Uterus (tissue), 3 donors: ENCODE measurements at regions not wholly inside any gene's neighbourhood (a gene's known extent, or its start where the extent isn't known, plus 50 kb on each side); places are given as distances from the start of the nearest gene placed in this dataset.
"Not testable (repeated sequence)": the region's sequence is repeated elsewhere in the genome, so short reads cannot be mapped to it uniquely, and the experiment has no call there.

Source experiments
- DNase-seq, 2 donors: peaks; one replicate each; pipeline ENCODE4 v3.0.0-alpha.2; 2019 to 2020
- H3K27ac ChIP-seq, 2 donors: fragments of 200-600 bp; sonication (generic); 1 replicate in 1 of 2; 2 replicates in 1 of 2; pipeline ENCODE4 v1.5.1; 2016 to 2018
- H3K27me3 ChIP-seq, 2 donors: fragments of 200-600 bp; sonication (generic); one replicate each; pipeline ENCODE4 v1.5.1; 2018 to 2019; ENCODE audit warnings: control low read depth in 1 of 2
- H3K36me3 ChIP-seq, 2 donors: fragments of 200-600 bp; sonication (generic); one replicate each; pipeline ENCODE4 v1.5.1; 2019; ENCODE audit warnings: control low read depth in 1 of 2
- H3K4me1 ChIP-seq, 2 donors: fragments of 200-600 bp; sonication (generic); one replicate each; pipeline ENCODE4 v1.5.1; 2018 to 2019; ENCODE audit warnings: control low read depth in 1 of 2
- H3K4me3 ChIP-seq, 2 donors: fragments of 200-600 bp; sonication (generic); 1 replicate in 1 of 2; 2 replicates in 1 of 2; pipeline ENCODE4 v1.5.1; 2018 to 2019; ENCODE audit warnings: mild to moderate bottlenecking in 1 of 2
- H3K9me3 ChIP-seq, 2 donors: fragments of 200-600 bp; sonication (generic); one replicate each; pipeline ENCODE4 v1.5.1; 2019; ENCODE audit warnings: control low read depth in 1 of 2
- POLR2A ChIP-seq, 2 donors: fragments of 450-650 bp; IDR thresholded peaks; one replicate each; pipeline ENCODE4 v1.6.1; 2016; ENCODE audit warnings: antibody characterized with exemption in 2 of 2, mild to moderate bottlenecking in 1 of 2, moderate library complexity in 1 of 2
- intact Hi-C: fragments of 100-400 bp; cut with DNase I; formaldehyde crosslinking; loops from one replicate; pipeline ENCODE4 v1.15.1; 2023; ENCODE audit warnings: low total_unique reads
- TF ChIP-seq, protein P1 (sequence below), 4 experiments: fragments of 200-600 bp in 2 of 4; fragments of 450-650 bp in 2 of 4; sonication (generic) in 2 of 4; IDR thresholded peaks; one replicate each; pipeline ENCODE4 v1.5.1; 2016 to 2019; ENCODE audit warnings: antibody characterized with exemption in 4 of 4, mild to moderate bottlenecking in 2 of 4, moderate library complexity in 1 of 4
- donor health status: DM: yes; HTN: yes; CAD: no.

- no peaks in the 10 kb centered on the region for H3K4me1 ChIP-seq
- intact Hi-C loops = no loop called here
- no peaks in the 10 kb centered on the region for H3K9me3 ChIP-seq
- no peak for DNase-seq
- H3K36me3 ChIP-seq = no peaks in the 10 kb centered on the region
- H3K27ac ChIP-seq = no peak overlapping the region
- TF ChIP-seq, protein P1, sequence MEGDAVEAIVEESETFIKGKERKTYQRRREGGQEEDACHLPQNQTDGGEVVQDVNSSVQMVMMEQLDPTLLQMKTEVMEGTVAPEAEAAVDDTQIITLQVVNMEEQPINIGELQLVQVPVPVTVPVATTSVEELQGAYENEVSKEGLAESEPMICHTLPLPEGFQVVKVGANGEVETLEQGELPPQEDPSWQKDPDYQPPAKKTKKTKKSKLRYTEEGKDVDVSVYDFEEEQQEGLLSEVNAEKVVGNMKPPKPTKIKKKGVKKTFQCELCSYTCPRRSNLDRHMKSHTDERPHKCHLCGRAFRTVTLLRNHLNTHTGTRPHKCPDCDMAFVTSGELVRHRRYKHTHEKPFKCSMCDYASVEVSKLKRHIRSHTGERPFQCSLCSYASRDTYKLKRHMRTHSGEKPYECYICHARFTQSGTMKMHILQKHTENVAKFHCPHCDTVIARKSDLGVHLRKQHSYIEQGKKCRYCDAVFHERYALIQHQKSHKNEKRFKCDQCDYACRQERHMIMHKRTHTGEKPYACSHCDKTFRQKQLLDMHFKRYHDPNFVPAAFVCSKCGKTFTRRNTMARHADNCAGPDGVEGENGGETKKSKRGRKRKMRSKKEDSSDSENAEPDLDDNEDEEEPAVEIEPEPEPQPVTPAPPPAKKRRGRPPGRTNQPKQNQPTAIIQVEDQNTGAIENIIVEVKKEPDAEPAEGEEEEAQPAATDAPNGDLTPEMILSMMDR (IDR thresholded peaks at IDR 0.05) = no peak
- TF ChIP-seq POLR2A (IDR thresholded peaks at IDR 0.05) = no peak
- no peaks in the 10 kb centered on the region for H3K27me3 ChIP-seq
- no peak overlapping the region for H3K4me3 ChIP-seq
Measured at GRCh38 chr6:147951726-147952125, 390.9 kb upstream of the SASH1 start.

DNA sequence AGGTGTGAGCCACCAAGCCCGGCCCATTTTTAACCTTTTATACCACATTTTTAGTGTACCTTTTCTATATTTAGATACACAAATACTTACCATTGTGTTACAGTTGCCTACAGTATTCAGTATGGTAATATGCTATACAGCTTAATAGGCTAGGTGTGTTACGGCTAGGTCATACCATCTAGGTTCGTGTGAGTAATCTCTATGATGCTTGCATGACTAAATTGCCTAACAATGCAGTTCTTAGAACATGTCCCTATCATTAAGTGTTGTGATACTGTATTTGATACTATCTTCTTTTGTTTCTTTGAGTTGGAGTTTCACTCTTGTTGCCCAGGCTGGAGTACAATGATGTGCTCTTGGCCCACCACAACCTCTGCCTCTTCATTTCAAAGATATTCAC is 387.7 kb upstream of the SASH1 start:
- no peak for DNase-seq

GRCh38 chr6:147958683-147959082 is 384.0 kb upstream of the SASH1 start:
- intact Hi-C loops = no loop called here
- no peak for DNase-seq
- H3K4me1 ChIP-seq = no peaks in the 10 kb centered on the region

More for the DNA sequence above, 387.7 kb upstream of the SASH1 start:
- Histone ChIP-seq H3K36me3 (no peaks in the 10 kb centered on the region), H3K4me1 (no peaks in the 10 kb centered on the region), H3K27ac (no peak overlapping the region), H3K4me3 (no peak overlapping the region), H3K9me3 (no peaks in the 10 kb centered on the region), H3K27me3 (no peaks in the 10 kb centered on the region)
- intact Hi-C loops = no loop called here
- TF ChIP-seq POLR2A (IDR thresholded peaks at IDR 0.05) = no peak
- TF ChIP-seq, protein P1 (IDR thresholded peaks at IDR 0.05) = no peak

GRCh38 chr6:147961481-147962141 is 381.0 kb upstream of the SASH1 start:
- no peak overlapping the region for H3K4me3 ChIP-seq
- DNase-seq = no peak
- H3K27ac ChIP-seq = no peak overlapping the region
- no peaks in the 10 kb centered on the region for H3K4me1 ChIP-seq
- H3K27me3 ChIP-seq = no peaks in the 10 kb centered on the region
- intact Hi-C loops = no loop called here
- no peaks in the 10 kb centered on the region for H3K9me3 ChIP-seq
- TF ChIP-seq, protein P1 (IDR thresholded peaks at IDR 0.05) = no peak
- TF ChIP-seq POLR2A (IDR thresholded peaks at IDR 0.05) = no peak
- H3K36me3 ChIP-seq = no peaks in the 10 kb centered on the region

More at GRCh38 chr6:147958683-147959082, 384.0 kb upstream of the SASH1 start:
- TF ChIP-seq, protein P1 (IDR thresholded peaks at IDR 0.05) = no peak
- TF ChIP-seq POLR2A (IDR thresholded peaks at IDR 0.05) = no peak
- Histone ChIP-seq H3K4me3 (no peak overlapping the region), H3K36me3 (no peaks in the 10 kb centered on the region), H3K9me3 (no peaks in the 10 kb centered on the region), H3K27ac (no peak overlapping the region), H3K27me3 (no peaks in the 10 kb centered on the region)

GRCh38 chr6:147965448-147965847 is 377.2 kb upstream of the SASH1 start:
- H3K36me3 ChIP-seq, H3K4me3 ChIP-seq, DNase-seq, H3K27ac ChIP-seq, intact Hi-C loops, H3K9me3 ChIP-seq, H3K4me1 ChIP-seq, H3K27me3 ChIP-seq: not testable (repeated sequence)

GRCh38 chr6:147970970-147971369 is 371.7 kb upstream of the SASH1 start:
- DNase-seq = no peak
- Histone ChIP-seq H3K4me1 (no peaks in the 10 kb centered on the region), H3K27me3 (no peaks in the 10 kb centered on the region), H3K9me3 (no peaks in the 10 kb centered on the region), H3K27ac (no peak overlapping the region), H3K36me3 (no peaks in the 10 kb centered on the region), H3K4me3 (no peak overlapping the region)
- intact Hi-C loops = no loop called here
- TF ChIP-seq POLR2A (IDR thresholded peaks at IDR 0.05) = no peak
- TF ChIP-seq, protein P1 (IDR thresholded peaks at IDR 0.05) = no peak
